Mucosa of gallbladder (tissue), 1 donor: ENCODE measurements at regions not wholly inside any gene's neighbourhood (a gene's known extent, or its start where the extent isn't known, plus 50 kb on each side); places are given as distances from the start of the nearest gene placed in this dataset.
A peak's percentile ranks its signal among the peaks of the same experiment; 100 is the strongest.
"Not testable (repeated sequence)": the region's sequence is repeated elsewhere in the genome, so short reads cannot be mapped to it uniquely, and the experiment has no call there.

Source experiments
- DNase-seq: peaks from one replicate; pipeline ENCODE4 v3.0.0-alpha.2; 2020; ENCODE audit warnings: low spot score
- donor health status: DM: no; HTN: no; CAD: no.

DNA sequence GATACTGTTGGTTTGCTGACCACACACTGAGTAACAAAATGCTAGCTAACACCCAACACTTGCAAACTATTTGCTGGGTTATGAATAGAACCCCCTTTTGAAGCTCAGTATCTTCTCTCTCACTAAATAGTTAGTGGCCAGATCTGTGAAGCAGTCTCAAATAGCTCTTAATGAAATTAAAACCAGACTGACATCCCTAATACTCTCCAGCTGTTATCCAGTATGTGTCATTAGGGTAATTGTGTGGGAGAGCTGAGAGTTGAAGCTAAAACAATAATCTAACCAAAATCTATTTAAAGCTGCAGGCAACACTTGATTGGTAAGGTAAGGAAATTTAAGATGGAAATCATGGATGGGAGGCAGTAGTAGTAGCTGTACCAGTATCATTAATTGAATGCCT, 110.4 kb upstream of the RORA start:
- DNase-seq: no peak

DNA sequence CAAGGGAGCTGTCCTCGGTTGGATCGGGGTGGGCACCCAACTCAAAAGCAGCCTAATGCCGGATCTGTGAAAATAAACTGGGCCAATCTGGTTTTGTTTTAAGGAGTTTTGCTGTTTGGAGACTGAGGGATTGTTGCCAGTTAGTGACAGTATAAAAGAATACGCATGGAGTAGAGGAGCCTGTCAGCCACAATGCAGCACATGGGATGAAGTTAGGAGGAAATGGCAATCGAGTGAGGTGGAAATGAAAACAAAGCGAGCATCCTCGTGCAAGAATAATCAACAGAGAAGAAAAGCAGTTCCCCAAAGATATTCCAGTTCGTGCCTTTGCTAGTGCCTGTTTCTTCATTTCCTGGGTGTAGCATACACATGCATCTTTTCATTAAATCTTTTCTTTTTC, 108.4 kb upstream of the RORA start:
- no peak for DNase-seq

DNA sequence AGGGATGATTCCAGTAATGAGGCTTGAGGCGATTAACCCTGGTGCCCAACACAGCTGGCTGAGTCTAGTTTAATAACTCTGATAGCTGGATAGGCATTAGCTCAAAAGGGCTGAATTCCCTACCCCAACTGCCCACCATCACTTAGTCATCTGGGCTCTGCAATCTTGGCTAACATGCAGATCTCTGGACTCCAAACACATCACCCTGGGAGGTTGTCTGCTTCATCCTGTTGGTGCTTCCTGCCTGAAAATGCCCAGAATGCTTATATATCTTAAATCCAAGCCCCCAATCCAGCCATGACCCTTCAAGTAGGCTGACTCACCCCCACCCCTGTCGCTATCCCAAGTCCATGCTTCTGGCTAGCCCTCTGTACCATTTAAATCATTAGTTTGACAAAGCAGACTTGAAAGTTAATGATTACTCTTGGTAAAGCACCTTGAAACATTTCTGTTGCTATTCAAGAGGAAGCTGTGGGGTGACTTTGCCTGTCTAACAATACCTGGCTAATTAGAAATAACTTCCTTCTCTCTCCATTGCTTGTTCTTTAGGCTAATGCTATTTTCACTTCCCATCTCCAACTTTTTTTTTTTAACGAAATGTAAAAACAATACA, 107.0 kb upstream of the RORA start:
- peak; percentile 18 for DNase-seq

DNA sequence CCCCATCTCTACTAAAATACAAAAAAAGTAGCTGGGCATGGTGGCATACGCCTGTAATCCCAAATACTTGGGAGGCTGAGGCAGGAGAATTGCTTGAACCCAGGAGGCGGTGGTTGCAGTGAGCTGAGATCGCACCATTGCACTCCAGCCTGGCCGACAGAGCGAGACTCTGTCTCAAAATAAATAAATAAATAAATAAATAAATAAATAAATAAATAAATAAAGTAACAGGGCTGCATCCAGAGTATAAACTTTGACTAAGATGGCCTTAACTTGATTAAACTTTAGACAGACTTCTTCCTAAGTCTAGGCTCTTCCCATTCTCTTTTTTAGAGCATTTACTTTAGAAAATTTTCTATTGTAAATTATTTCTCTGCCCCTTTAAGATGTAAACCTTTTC, 105.6 kb upstream of the RORA start:
- not testable (repeated sequence) for DNase-seq

DNA sequence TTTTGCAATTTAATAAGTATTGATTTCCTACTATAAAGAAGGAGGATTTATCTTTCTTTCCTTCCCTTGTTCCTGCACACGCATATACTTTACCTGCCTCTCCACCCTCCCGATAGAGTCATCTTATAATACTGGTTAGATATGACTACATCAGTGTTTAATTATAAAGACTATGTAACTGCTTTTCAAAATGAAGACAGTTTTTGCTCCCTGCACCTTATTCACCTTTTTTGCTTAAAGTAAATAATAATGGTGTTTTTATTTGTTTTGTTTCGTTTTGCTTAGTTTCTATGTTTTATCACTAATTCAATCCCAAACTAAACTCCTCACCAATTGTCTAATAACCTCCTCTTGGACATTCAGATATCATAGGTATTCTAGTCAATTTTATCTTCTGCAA, 101.9 kb upstream of the RORA start:
- DNase-seq: no peak

DNA sequence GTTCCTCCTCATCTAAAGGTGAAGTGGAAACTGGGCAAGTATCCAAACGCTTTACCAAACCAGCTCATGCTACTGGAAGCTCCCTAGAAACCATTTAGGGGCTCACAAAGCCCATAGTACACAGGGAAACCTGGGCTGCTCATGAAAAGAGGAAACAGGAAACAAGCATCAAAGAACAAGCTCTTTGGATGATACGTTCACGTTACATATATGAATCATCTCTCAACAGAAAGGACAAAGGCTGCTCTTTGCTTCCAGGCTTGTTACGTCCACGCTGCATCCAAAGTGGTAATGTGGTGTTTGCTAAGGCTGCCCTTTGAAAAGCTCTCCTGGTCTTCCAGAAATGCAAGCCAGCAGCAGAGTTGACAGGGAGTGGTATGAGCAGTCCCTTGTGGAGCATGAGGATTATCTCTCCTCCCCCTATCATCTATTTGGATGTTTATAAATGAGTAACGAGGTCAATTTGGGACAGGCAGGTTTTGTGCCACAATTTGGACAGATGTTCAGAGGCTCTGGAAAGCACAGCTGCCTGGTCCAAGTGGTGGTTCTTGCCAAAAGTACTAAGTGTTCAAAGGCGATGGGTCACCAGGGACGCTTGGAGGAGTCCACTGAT, 98.0 kb upstream of the RORA start:
- DNase-seq: peak; percentile 30

DNA sequence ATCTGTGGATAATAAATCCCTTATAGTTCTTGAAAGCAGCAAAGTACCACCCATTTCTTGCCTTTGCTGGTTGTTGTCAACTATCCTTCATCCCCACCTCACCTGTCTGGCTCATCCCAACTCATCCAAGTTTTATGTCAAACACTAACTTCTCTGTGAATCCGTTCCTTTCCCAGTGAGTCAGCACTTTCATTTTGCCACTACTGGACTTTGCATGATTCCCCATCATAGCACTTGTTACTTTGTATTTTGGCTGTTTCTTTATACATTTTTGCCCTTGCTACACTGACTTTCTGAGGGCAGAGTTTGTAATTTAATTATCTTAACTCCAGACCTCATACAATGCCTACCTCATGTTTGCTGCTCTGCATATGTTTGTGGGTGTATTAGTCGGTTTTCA, 90.8 kb upstream of the RORA start:
- DNase-seq: no peak

DNA sequence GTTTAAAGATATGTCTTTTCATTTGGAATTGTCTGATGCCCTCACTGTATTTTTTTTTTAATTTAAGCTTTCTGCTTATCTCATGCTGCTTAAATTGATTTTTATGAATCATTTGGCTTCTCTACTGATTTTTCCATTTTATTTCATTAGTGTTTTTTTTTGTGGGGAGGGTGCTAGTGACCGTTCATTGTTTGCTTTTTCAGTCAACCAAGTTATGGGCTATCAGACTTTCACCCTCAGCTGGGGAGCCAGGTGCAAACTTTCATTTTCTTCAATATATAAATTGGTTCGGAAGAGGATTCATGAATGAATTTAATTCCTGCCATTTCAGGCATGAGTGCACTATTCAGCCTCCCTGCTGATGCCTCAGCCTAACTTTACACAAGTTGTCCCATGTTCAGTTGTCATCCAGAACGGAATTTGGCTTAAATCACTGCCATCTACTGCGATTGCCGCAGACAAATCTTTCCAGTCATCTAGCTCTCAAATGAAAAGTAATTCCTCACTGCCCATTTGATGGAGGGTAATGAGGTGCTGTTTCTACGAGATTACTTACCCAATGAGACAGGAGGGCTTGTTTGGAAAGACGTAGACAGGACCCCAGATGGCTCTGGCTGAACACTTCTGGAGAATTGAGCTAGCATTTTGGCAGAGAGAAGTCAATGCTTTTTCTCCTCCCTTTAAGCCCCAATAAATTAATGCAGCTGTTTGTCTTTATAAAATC, 89.9 kb upstream of the RORA start:
- DNase-seq: no peak

DNA sequence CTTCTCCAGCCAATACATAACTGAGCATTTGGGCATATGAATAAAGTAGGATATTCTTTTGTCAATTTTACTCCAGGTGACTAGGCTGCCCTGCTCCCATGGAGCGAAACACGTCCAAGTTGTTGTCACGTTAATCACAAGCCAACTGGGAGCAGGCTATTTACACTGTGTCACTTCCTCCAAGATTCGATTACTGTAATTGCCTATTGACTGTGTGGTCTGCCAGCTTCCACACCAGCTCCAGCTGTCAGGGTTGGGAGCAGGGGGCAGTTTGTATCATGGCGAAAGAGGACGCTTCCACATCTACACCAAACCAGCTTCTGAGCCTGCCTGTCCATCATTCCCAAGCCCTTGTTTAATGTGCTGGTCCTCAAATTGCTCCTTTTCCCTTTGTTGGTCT, 89.2 kb upstream of the RORA start:
- peak; percentile 74 for DNase-seq

DNA sequence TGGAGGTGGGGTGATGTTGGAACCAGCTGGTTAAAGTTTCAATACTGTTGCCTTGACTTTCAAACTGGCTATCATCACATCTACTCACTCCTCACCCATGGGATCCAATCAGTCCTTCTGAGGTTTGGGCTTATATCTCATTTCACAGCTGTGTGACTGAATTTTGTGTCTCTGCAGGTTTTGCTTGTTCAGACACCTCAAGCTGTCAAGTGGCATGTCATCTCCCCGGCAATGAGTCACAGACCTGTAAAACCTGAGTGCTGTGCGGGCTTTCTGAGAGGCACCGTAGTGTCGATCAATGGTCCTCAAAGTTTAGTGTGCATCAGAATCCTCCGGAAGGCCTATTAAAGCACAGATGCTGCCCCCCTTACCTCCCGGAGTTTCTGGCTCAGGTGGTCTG, 86.4 kb upstream of the RORA start:
- no peak for DNase-seq

DNA sequence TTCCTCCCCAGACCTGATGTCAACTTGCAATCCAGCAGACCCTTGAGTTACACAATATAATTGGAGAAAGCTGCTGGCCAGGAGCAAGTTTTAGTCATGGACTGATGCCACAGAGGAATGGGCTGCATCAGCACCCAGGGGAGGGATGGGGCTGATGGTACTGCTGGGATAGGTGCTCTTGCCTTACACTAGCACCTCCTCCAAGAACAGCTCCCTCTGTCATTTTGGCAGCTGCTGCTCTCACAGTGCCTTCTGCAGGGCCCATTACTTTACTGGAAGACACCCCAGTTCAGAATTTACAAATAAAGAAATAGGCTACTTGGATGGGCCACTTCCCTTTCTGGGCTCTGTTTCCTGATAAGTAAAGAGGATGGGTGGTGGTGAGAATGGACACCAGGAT, 85.3 kb upstream of the RORA start:
- no peak for DNase-seq

DNA sequence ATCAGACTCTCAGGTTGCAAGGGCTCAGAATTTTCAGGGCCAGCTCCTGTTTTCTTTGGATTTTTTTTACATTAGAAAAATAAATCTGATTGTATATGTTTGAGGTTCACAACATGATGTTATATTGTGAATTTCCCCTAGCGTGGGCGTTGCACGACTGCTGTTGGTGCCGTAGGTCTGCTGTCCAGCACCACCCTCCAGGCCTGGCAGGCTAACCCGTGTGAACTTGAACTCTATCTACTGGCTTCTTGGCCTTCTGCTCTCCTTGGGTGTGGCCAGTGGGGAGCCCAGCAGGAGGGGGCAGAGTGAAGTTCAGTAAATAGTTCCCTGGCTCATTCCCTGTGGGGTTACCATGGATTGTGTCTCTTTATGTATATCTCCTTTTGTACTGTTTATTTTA, 80.5 kb upstream of the RORA start:
- DNase-seq: no peak

DNA sequence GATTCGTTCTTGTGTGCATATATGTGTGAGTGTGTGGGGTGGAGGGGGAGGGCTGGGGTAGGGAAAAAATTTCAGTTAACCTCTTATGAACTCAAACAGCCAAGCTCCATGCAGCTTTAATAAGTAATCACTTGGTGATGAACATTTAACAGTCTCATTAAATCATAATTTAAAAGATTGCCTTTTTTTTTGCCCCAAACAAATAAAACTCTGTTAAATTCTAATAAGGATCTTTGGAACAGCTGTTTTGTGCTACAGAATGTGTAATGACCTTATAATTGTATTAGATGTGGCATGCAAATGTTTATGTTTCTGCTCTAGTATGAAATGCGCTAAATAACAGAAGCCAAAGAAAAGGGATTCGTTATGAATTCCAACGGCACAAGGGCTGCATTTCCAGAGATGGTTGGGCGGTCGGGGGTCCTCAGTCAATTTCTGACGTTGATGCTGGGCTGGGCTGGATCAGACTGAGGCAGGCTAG, 80.0 kb upstream of the RORA start:
- no peak for DNase-seq

DNA sequence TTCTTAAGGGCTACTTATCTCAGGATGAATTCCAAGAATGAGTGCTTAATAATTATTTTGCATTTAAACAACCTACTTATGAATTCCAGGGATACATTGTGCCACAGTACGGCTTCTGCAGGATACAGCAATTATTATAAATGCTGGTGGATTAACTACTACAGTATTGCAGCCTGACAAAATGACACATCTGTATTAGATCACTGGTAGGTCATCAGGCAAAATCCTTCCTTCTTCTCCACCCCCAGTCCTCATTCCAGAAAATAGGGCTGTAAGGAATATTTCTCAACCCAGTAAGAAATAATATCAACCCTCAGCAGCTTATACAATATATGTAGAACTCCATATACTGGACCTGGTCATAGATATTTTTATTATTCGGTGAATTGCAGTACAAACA, 79.3 kb upstream of the RORA start:
- DNase-seq: no peak

DNA sequence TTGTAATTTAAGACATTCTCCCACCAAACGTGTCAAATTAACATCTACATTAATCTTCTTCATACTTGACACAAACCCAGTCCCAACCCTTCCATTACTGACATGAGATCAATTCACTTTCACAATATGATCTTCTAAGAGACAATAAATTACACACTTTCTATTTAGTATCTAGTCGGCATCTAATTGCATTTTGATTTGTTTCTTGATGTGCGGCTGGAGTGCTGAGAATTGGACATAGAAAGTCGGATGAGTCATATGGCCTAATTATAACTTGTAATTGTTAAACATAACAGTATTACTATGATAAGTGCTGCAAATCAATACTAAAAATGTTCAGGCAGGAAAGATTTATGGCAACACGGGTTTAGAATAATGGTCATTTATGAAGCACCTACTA, 78.4 kb upstream of the RORA start:
- DNase-seq: no peak

DNA sequence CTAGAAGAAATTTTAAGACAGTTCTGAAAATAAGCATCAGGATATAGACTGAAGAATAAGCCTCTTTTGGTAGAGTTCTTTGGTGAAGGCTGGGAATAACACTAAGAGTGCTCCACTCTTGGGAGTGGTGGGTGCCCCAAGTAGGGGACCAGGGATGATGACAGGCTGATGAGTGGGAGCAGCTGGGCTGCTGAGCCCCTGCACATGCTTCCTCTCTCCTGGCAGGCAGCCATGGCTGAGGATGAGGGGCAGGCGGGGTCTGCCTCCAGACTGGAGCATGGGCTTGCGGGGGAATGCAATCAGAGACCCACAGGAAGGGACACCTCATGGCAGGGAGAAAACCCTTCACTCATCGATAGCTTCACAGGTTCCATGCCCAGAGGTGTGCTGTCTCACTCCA, 72.6 kb upstream of the RORA start:
- DNase-seq: no peak

DNA sequence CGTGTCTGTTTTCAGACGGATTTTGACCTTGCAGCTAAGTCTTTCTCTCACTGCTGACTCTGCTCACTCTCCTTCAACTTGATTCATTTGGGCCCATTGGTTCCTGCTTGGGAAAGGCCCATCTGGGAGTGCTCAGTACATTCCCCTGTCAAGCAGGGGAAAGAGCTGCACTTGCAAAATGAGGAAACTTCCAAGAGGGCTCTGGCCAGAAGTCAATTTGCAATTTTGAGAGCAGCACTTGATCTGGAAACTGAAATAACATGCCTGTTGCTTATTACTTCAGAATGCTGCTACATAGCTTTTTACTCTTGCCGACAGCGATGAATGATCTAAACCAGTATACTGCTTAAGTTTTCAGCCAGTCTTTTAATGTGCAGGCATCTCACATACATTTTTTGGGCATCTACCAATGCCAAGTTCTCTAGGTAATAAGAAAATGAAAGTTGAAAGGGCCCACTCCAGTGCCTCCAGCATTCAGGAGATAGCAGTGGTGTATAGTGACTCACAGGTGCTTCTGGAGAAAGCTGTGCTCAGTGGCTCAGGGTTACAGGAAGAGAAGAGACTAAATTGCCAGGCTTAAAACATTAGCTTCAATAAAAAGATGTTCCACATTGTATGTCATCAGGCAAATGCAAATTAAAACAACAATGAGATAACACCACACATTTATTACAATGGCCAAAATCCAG, 70.1 kb upstream of the RORA start:
- peak; percentile 23 for DNase-seq

DNA sequence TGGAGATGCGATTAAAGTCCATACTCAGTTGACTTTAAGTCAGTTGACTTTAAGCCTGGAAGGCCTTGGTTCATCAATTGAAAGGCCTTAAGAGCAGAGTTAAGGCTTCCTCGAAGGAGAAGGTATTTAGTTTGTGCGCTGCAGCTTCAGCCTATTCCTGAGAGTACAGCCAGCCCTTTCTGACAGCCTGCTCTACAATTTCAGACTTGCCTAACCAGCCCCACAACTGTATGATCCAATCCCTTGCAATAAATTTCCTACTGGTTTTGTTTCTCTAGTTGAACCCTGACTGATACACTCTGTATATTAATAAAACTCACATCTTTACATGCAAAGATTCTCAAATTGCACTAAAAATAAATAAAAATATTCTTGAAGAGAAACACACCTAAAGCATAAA, 66.1 kb upstream of the RORA start:
- no peak for DNase-seq

DNA sequence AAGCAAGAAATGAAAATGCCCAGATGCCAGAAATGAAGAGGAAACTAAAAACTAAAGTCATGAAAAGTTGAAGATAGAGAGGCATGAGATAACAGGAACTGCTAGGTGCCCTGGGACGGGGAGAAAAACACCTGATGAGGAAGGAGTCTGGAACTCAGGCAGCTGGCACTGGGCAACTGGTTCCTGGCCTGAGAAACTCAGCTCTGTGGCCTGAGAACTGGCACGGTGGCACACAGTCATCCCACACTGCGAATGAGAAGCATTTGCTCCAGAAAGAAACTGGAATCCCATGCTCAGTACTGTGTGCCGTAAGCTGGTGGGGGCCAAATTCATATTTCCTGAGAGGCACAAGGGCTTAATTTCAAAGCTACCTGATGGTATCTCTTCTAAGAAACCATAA, 53.6 kb upstream of the RORA start:
- no peak for DNase-seq

DNA sequence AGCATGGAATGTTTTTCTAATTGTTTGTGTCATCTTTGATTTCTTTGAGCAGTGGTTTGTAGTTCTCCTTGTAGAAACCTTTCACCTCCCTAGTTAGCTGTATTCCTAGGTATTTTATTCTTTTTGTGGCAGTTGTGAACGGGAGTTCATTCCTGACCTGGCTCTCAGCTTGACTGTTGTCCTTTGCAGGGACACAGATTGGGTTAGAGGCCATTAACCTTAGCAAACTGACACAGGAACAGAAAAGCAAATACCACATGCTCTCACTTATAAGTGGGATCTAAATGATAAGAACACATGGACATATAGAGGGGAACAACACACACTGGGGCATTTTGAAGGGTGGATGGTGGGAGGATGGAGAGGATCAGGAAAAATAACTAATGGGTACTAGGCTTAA, 52.2 kb upstream of the RORA start:
- DNase-seq: no peak
